ENCODE measurements at regions not wholly inside any gene's neighbourhood (a gene's known extent, or its start where the extent isn't known, plus 50 kb on each side); places are given as distances from the start of the nearest gene placed in this dataset.

DNA sequence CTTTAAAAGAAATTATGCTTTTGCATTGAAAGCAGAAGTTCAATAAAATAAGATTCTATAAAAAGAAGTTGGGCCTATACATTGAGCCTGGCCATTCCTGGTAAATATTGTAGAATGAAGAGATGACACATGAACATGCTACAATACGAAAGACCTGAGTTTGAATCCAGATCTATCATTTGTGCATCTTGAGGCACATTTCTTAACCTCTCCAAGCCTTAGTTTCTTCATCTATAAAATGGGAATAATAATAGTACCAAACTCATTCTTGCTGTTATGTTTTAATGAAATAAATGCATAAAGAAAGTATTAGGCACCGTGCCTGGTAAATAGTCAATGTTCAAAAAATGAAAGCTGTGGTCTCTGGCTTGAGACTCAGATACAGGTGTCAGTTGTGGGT lies 76.9 kb upstream of the PHACTR2 start:
- Histone ChIP-seq H3K9me2 (replicated peaks; ENCODE audit: low read length) (no peaks in the 10 kb centered on the region), H4K20me1 (ENCODE audit: low read length) (no peaks in the 10 kb centered on the region), H3K4me3 (ENCODE audit: low read length) (no peak overlapping the region), H3K4me1 (ENCODE audit: insufficient read depth, low read length) (no peaks in the 10 kb centered on the region), H3K9me3 (ENCODE audit: low read length) (no peaks in the 10 kb centered on the region), H3K9ac (ENCODE audit: low read length) (no peak overlapping the region), H2AFZ (ENCODE audit: low read length) (no peak overlapping the region), H3K79me2 (ENCODE audit: low read length) (no peaks in the 10 kb centered on the region), H3F3A (ENCODE audit: low read length, unreplicated experiment) (no peaks in the 10 kb centered on the region), H3K36me3 (ENCODE audit: low read depth, low read length) (no peaks in the 10 kb centered on the region), H3K4me2 (ENCODE audit: low read length) (no peak overlapping the region), H3K27ac (ENCODE audit: low read length) (no peak overlapping the region), H3K27me3 (ENCODE audit: low read length) (no peaks in the 10 kb centered on the region)
- ChIA-PET POLR2A (ENCODE audit: unreplicated experiment) (no interaction called here), CTCF (no interaction called here)
- ATAC-seq = no peak
- BruUV-seq (replicated peaks) = no TSS peak
- TF ChIP-seq, protein P1, sequence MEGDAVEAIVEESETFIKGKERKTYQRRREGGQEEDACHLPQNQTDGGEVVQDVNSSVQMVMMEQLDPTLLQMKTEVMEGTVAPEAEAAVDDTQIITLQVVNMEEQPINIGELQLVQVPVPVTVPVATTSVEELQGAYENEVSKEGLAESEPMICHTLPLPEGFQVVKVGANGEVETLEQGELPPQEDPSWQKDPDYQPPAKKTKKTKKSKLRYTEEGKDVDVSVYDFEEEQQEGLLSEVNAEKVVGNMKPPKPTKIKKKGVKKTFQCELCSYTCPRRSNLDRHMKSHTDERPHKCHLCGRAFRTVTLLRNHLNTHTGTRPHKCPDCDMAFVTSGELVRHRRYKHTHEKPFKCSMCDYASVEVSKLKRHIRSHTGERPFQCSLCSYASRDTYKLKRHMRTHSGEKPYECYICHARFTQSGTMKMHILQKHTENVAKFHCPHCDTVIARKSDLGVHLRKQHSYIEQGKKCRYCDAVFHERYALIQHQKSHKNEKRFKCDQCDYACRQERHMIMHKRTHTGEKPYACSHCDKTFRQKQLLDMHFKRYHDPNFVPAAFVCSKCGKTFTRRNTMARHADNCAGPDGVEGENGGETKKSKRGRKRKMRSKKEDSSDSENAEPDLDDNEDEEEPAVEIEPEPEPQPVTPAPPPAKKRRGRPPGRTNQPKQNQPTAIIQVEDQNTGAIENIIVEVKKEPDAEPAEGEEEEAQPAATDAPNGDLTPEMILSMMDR (conservative IDR thresholded peaks at IDR 0.05; ENCODE audit: low read depth, low read length) = no peak
- TF ChIP-seq EZH2phosphoT487 (IDR thresholded peaks at IDR 0.05; ENCODE audit: borderline replicate concordance, low read length) = no peak
- no peak for TF ChIP-seq EZH2 (IDR thresholded peaks at IDR 0.05; ENCODE audit: low read length, unreplicated experiment)
- no peak for DNase-seq
- intact Hi-C loops (cut with micrococcal nuclease) = no loop called here

DNA sequence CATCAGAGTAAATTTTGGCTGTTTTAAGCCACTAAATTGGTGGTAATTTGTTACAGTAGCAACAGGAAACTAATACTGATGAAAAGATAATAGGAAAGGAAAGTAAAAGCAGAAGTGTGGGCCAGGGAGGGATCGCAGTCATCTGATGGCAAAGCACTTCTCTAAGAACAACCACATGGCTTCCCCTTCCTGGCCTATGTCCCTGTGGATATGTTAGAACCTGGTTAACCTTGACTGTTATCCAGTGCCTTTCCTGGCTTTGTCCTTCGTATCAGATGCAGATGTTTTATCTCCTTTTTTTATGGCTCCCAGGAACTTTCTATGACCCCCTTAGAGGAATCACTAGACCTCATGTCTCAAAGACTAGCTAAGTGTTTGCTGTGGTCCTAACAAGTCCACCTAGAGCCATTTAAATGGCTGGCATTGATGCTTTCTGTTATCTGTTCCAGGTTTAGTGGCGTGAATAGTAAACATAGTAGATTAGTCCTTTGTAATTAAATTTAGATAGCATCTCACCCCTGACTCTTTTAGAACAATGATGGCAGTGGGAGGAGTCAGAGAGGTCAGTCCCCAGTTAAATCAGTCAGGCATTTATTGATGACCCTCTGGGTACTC lies 79.2 kb upstream of the PHACTR2 start:
- Histone ChIP-seq H3K79me2 (ENCODE audit: low read length) (no peaks in the 10 kb centered on the region), H3K9me2 (replicated peaks; ENCODE audit: low read length) (no peaks in the 10 kb centered on the region), H3K4me2 (ENCODE audit: low read length) (no peak overlapping the region), H3K9ac (ENCODE audit: low read length) (no peak overlapping the region), H3K27ac (ENCODE audit: low read length) (no peak overlapping the region), H4K20me1 (ENCODE audit: low read length) (no peaks in the 10 kb centered on the region), H2AFZ (ENCODE audit: low read length) (no peak overlapping the region), H3K4me3 (ENCODE audit: low read length) (no peak overlapping the region), H3K4me1 (ENCODE audit: insufficient read depth, low read length) (no peaks in the 10 kb centered on the region), H3K9me3 (ENCODE audit: low read length) (no peaks in the 10 kb centered on the region), H3K27me3 (ENCODE audit: low read length) (no peaks in the 10 kb centered on the region), H3F3A (ENCODE audit: low read length, unreplicated experiment) (no peaks in the 10 kb centered on the region), H3K36me3 (ENCODE audit: low read depth, low read length) (no peaks in the 10 kb centered on the region)
- ATAC-seq = no peak
- intact Hi-C loops (cut with micrococcal nuclease) = no loop called here
- POLR2A ChIA-PET (ENCODE audit: unreplicated experiment) = no interaction called here
- BruUV-seq (replicated peaks) = no TSS peak
- CTCF ChIA-PET = no interaction called here
- DNase-seq = no peak
- TF ChIP-seq EZH2phosphoT487 (IDR thresholded peaks at IDR 0.05; ENCODE audit: borderline replicate concordance, low read length) (no peak), EZH2 (IDR thresholded peaks at IDR 0.05; ENCODE audit: low read length, unreplicated experiment) (no peak)
- TF ChIP-seq, protein P1 (conservative IDR thresholded peaks at IDR 0.05; ENCODE audit: low read depth, low read length) = no peak

DNA sequence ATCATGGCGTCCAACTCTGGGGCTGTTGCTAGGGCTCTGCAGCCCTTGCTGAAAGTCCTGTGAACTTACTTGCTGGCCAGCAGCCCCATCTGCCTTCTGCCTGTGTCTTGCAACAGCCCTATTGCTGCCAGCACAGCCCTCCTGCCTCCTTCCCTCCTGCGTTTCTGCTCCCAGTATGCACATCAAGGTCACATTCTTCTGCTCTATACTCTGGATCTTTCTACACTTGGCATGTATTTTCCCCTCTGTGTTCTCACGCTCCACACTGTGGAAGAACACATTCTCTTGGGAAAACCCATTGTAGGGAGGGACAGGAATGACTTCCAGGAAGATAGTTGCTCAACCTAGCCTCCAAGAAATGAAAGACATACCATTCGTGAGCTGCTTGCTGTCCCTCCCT lies 80.9 kb upstream of the PHACTR2 start:
- TF ChIP-seq EZH2phosphoT487 (IDR thresholded peaks at IDR 0.05; ENCODE audit: borderline replicate concordance, low read length) (no peak), EZH2 (IDR thresholded peaks at IDR 0.05; ENCODE audit: low read length, unreplicated experiment) (no peak)
- TF ChIP-seq, protein P1 (conservative IDR thresholded peaks at IDR 0.05; ENCODE audit: low read depth, low read length) = no peak
- no peak for DNase-seq

More for the DNA sequence above, 80.9 kb upstream of the PHACTR2 start:
- Histone ChIP-seq H3K27me3 (ENCODE audit: low read length) (no peaks in the 10 kb centered on the region), H4K20me1 (ENCODE audit: low read length) (no peaks in the 10 kb centered on the region), H3K36me3 (ENCODE audit: low read depth, low read length) (no peaks in the 10 kb centered on the region), H3K9me2 (replicated peaks; ENCODE audit: low read length) (no peaks in the 10 kb centered on the region), H3K79me2 (ENCODE audit: low read length) (no peaks in the 10 kb centered on the region), H3K4me3 (ENCODE audit: low read length) (no peak overlapping the region), H3K4me1 (ENCODE audit: insufficient read depth, low read length) (no peaks in the 10 kb centered on the region), H3K9ac (ENCODE audit: low read length) (no peak overlapping the region), H3K9me3 (ENCODE audit: low read length) (no peaks in the 10 kb centered on the region), H3K4me2 (ENCODE audit: low read length) (no peak overlapping the region), H3F3A (ENCODE audit: low read length, unreplicated experiment) (no peaks in the 10 kb centered on the region), H2AFZ (ENCODE audit: low read length) (no peak overlapping the region), H3K27ac (ENCODE audit: low read length) (no peak overlapping the region)
- CTCF ChIA-PET = interaction anchor here (0.6 kb wide), 1 partner anchor 146 kb away, joined by 3 read pairs; no protein-coding TSS in a partner anchor
- POLR2A ChIA-PET (ENCODE audit: unreplicated experiment) = no interaction called here
- intact Hi-C loops (cut with micrococcal nuclease) = no loop called here
- no peak for ATAC-seq
- no TSS peak for BruUV-seq (replicated peaks)
